Head of caudate nucleus (tissue), 42 donors: ENCODE measurements at regions not wholly inside any gene's neighbourhood (a gene's known extent, or its start where the extent isn't known, plus 50 kb on each side); places are given as distances from the start of the nearest gene placed in this dataset.
"Not testable (repeated sequence)": the region's sequence is repeated elsewhere in the genome, so short reads cannot be mapped to it uniquely, and the experiment has no call there.

Source experiments
- DNase-seq, 42 donors: peaks; one replicate each; pipeline versions ENCODE4 v3.0.0 to v3.0.0-alpha.2; 2020 to 2021; ENCODE audit warnings: mixed read lengths in 7 of 42
- intact Hi-C: fragments of 100-400 bp; cut with DNase I; formaldehyde crosslinking; loops from one replicate; pipeline ENCODE4 v1.15.0; 2022

- DNase-seq, result no peak
- intact Hi-C loops, result no loop called here
Measured at GRCh38 chr16:8044796-8045195, 545.5 kb downstream of the TMEM114 start.

GRCh38 chr16:8032406-8032805 lies 557.9 kb downstream of the TMEM114 start:
- intact Hi-C loops, result no loop called here

GRCh38 chr16:8030004-8030403 lies 560.3 kb downstream of the TMEM114 start:
- intact Hi-C loops, DNase-seq: not testable (repeated sequence)

More at GRCh38 chr16:8032406-8032805, 557.9 kb downstream of the TMEM114 start:
- DNase-seq, result no peak

- no peak for DNase-seq
- intact Hi-C loops, result no loop called here
Measured at GRCh38 chr16:8026450-8026849, 563.9 kb downstream of the TMEM114 start.

- intact Hi-C loops, result no loop called here
- no peak for DNase-seq
Measured at GRCh38 chr16:8023326-8023725, 567.0 kb downstream of the TMEM114 start.

GRCh38 chr16:8005096-8005860 lies 585.0 kb downstream of the TMEM114 start:
- DNase-seq, result no peak
- intact Hi-C loops, result no loop called here

- no peak for DNase-seq
- intact Hi-C loops, result no loop called here
Measured at GRCh38 chr16:7998789-7999453, 591.4 kb downstream of the TMEM114 start.

GRCh38 chr16:7997966-7998365 lies 592.3 kb downstream of the TMEM114 start:
- no peak for DNase-seq
- intact Hi-C loops, result no loop called here

GRCh38 chr16:7992616-7993015 lies 597.7 kb downstream of the TMEM114 start:
- intact Hi-C loops, result no loop called here
- no peak for DNase-seq

GRCh38 chr16:7990626-7991260 lies 599.6 kb downstream of the TMEM114 start:
- DNase-seq, result no peak
- intact Hi-C loops, result no loop called here

- intact Hi-C loops, result no loop called here
- DNase-seq, result no peak
Measured at GRCh38 chr16:7983676-7984075, 606.6 kb downstream of the TMEM114 start.

GRCh38 chr16:7980133-7980483 lies 610.2 kb downstream of the TMEM114 start:
- intact Hi-C loops, result no loop called here
- DNase-seq, result no peak

GRCh38 chr16:7979448-7980132 lies 610.7 kb downstream of the TMEM114 start:
- intact Hi-C loops, result no loop called here
- DNase-seq, result no peak

- intact Hi-C loops, result no loop called here
- DNase-seq, result no peak
Measured at GRCh38 chr16:7976563-7976962, 613.7 kb downstream of the TMEM114 start.

GRCh38 chr16:7976125-7976524 lies 614.2 kb downstream of the TMEM114 start:
- intact Hi-C loops, result no loop called here
- no peak for DNase-seq

- DNase-seq, result peak in 9 of 42 donors; percentile 1 to 37 (median 7)
- intact Hi-C loops, result no loop called here
Measured at GRCh38 chr16:7967996-7968509, 622.3 kb downstream of the TMEM114 start.

GRCh38 chr16:7964744-7965143 lies 625.6 kb downstream of the TMEM114 start:
- DNase-seq, result no peak
- intact Hi-C loops, result no loop called here

- intact Hi-C loops, result no loop called here
- DNase-seq, result no peak
Measured at GRCh38 chr16:7964167-7964566, 626.1 kb downstream of the TMEM114 start.

GRCh38 chr16:7962091-7962879 lies 628.0 kb downstream of the TMEM114 start:
- intact Hi-C loops, result no loop called here
- DNase-seq, result no peak
